ENCODE measurements at regions not wholly inside any gene's neighbourhood (a gene's known extent, or its start where the extent isn't known, plus 50 kb on each side); places are given as distances from the start of the nearest gene placed in this dataset.

DNA sequence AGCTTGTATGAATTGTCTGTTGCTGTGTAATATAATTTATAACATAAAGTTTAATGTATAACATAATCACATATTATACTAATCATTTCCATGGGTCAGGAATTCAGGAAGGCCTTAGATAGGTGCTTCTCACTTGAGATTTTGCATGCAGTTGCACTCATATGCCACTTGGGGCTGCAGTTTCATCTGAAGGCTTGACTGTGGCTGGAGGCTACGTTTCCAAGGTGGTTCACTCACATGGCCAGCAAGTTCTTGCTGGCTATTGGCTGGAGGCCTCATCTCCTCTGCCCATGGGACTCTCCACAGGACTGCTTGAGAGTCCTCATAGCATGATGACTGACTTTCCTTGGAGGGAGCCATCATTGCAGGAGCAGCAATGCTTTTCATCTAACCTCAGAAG, 53.4 kb upstream of the STX18 start:
- no peak for TF ChIP-seq POLR2AphosphoS5 (IDR thresholded peaks at IDR 0.05)
- TF ChIP-seq, protein P1, sequence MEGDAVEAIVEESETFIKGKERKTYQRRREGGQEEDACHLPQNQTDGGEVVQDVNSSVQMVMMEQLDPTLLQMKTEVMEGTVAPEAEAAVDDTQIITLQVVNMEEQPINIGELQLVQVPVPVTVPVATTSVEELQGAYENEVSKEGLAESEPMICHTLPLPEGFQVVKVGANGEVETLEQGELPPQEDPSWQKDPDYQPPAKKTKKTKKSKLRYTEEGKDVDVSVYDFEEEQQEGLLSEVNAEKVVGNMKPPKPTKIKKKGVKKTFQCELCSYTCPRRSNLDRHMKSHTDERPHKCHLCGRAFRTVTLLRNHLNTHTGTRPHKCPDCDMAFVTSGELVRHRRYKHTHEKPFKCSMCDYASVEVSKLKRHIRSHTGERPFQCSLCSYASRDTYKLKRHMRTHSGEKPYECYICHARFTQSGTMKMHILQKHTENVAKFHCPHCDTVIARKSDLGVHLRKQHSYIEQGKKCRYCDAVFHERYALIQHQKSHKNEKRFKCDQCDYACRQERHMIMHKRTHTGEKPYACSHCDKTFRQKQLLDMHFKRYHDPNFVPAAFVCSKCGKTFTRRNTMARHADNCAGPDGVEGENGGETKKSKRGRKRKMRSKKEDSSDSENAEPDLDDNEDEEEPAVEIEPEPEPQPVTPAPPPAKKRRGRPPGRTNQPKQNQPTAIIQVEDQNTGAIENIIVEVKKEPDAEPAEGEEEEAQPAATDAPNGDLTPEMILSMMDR (IDR thresholded peaks at IDR 0.05) = no peak

Measured in stomach (tissue), 4 donors.